SK-N-SH (cell line): ENCODE measurements at regions not wholly inside any gene's neighbourhood (a gene's known extent, or its start where the extent isn't known, plus 50 kb on each side); places are given as distances from the start of the nearest gene placed in this dataset.

Source experiments
- CTCF ChIA-PET: fragments of 300-600, 350-600 bp; formaldehyde crosslinking; extraction: SDS; loops from one replicate; lab custom pipeline; 2021; lab: Yijun Ruan, JAX
- POLR2A ChIA-PET: fragments of 350-600 bp; sonication (Branson Sonifier 250); formaldehyde crosslinking; extraction: SDS; loops from one replicate; lab custom pipeline; 2020; ENCODE audit warnings: antibody characterized with exemption, inconsistent platforms; lab: Yijun Ruan, JAX
- DNase-seq: peaks from one replicate; pipeline ENCODE4 v3.0.0; 2012
- H2AFZ ChIP-seq: fragments of 200-600 bp; sonication (generic); 2 replicates; pipeline ENCODE4 v1.8.1; 2016; ENCODE audit warnings: antibody characterized with exemption, mild to moderate bottlenecking, low read depth
- H3F3A ChIP-seq: fragments of 200-600 bp; sonication (generic); replicated peaks from 2 replicates; pipeline ENCODE3; 2016; ENCODE audit warnings: antibody characterized with exemption, mild to moderate bottlenecking; ENCODE audit not compliant: insufficient read depth
- H3K27ac ChIP-seq, 2 experiments: fragments of 200-500 bp in 1 of 2; fragments of 200-600 bp in 1 of 2; sonication (Bioruptor generic) in 1 of 2; sonication (generic), shearing (Covaris generic) in 1 of 2; 2 replicates each; pipeline versions ENCODE4 v1.5.1 to v1.6.1; 2014 to 2016; ENCODE audit warnings: low read depth in 2 of 2, inconsistent platforms in 1 of 2, low read length in 1 of 2, mild to moderate bottlenecking in 1 of 2, mixed read lengths in 1 of 2
- H3K27me3 ChIP-seq: fragments of 200-600 bp; sonication (generic), shearing (Covaris generic); 2 replicates; pipeline ENCODE4 v1.6.1; 2016; ENCODE audit warnings: mixed run types; ENCODE audit not compliant: insufficient read depth
- H3K36me3 ChIP-seq, 2 experiments: fragments of 200-500 bp in 1 of 2; fragments of 200-600 bp in 1 of 2; sonication (Bioruptor generic) in 1 of 2; sonication (generic) in 1 of 2; replicated peaks in 1 of 2; 2 replicates each; pipeline versions ENCODE3 to v1.5.1; 2014 to 2016; ENCODE audit warnings: low read length in 1 of 2, mild to moderate bottlenecking in 1 of 2; ENCODE audit not compliant: insufficient read depth in 2 of 2, control insufficient read depth in 1 of 2
- H3K4me1 ChIP-seq, 2 experiments: fragments of 200-500 bp in 1 of 2; fragments of 200-600 bp in 1 of 2; sonication (Bioruptor generic) in 1 of 2; sonication (generic), shearing (Covaris generic) in 1 of 2; 2 replicates each; pipeline versions ENCODE4 v1.5.1 to v1.6.1; 2014 to 2016; ENCODE audit warnings: low read depth in 1 of 2, low read length in 1 of 2, mixed run types in 1 of 2; ENCODE audit not compliant: insufficient read depth in 2 of 2, control insufficient read depth in 1 of 2
- H3K4me2 ChIP-seq: fragments of 200-600 bp; sonication (generic), shearing (Covaris generic); 2 replicates; pipeline ENCODE4 v1.6.1; 2017; ENCODE audit warnings: mixed run types
- H3K4me3 ChIP-seq, 2 experiments: fragments of 200-500 bp in 1 of 2; fragments of 200-600 bp in 1 of 2; sonication (Bioruptor generic) in 1 of 2; sonication (generic), shearing (Covaris generic) in 1 of 2; 2 replicates each; pipeline versions ENCODE4 v1.5.1 to v1.8.1; 2014 to 2016; ENCODE audit warnings: low read depth in 2 of 2, inconsistent platforms in 1 of 2, low read length in 1 of 2, mild to moderate bottlenecking in 1 of 2, mixed read lengths in 1 of 2, moderate library complexity in 1 of 2
- H3K79me2 ChIP-seq: fragments of 200-600 bp; sonication (generic); 2 replicates; pipeline ENCODE4 v1.8.1; 2017; ENCODE audit warnings: mild to moderate bottlenecking; ENCODE audit not compliant: insufficient read depth
- H3K9ac ChIP-seq: fragments of 200-600 bp; sonication (generic); 2 replicates; pipeline ENCODE4 v1.6.1; 2017; ENCODE audit warnings: mixed run types
- H3K9me2 ChIP-seq: fragments of 200-600 bp; sonication (generic); 2 replicates; pipeline ENCODE4 v1.6.1; 2017; ENCODE audit warnings: mixed run types
- H3K9me3 ChIP-seq: fragments of 200-600 bp; sonication (generic); 2 replicates; pipeline ENCODE4 v1.6.1; 2017; ENCODE audit warnings: mixed run types, mild to moderate bottlenecking, moderate library complexity
- H4K20me1 ChIP-seq: fragments of 200-600 bp; sonication (generic); 2 replicates; pipeline ENCODE4 v1.6.1; 2017; ENCODE audit warnings: mild to moderate bottlenecking, mixed run types; ENCODE audit not compliant: insufficient read depth
- CHD2 ChIP-seq: fragments of 150-350 bp; IDR thresholded peaks from 2 replicates; pipeline ENCODE4 v1.6.1; 2018; ENCODE audit warnings: low read length; ENCODE audit not compliant: partially characterized antibody
- ELF1 ChIP-seq: IDR thresholded peaks from 2 replicates; pipeline ENCODE4 v1.4.0; 2012
- EP300 ChIP-seq, 2 experiments: IDR thresholded peaks; 2 replicates each; pipeline versions ENCODE4 v1.4.0 to v1.6.1; 2012; ENCODE audit warnings: borderline replicate concordance in 1 of 2, low read depth in 1 of 2, low read length in 1 of 2
- FOXJ3 ChIP-seq: sonication (generic); formaldehyde crosslinking; IDR thresholded peaks from 2 replicates; pipeline ENCODE4 v1.5.1; 2020; ENCODE audit warnings: mild to moderate bottlenecking, missing genetic modification reagents
- GABPA ChIP-seq: IDR thresholded peaks from 2 replicates; pipeline ENCODE4 v1.4.0; 2012; ENCODE audit warnings: low read depth, mild to moderate bottlenecking
- IRF3 ChIP-seq: fragments of 150-350 bp; IDR thresholded peaks from 2 replicates; pipeline ENCODE4 v1.6.1; 2016; ENCODE audit warnings: mild to moderate bottlenecking, low read depth, low read length
- MAX ChIP-seq: IDR thresholded peaks from 2 replicates; pipeline ENCODE4 v1.4.0; 2012; ENCODE audit warnings: low read depth
- MEF2A ChIP-seq: IDR thresholded peaks from 2 replicates; pipeline ENCODE4 v1.4.0; 2012; ENCODE audit warnings: low read depth, borderline replicate concordance
- NRF1 ChIP-seq: IDR thresholded peaks from 2 replicates; pipeline ENCODE4 v1.6.1; 2012; ENCODE audit warnings: low read depth, mild to moderate bottlenecking, low read length
- POLR2AphosphoS5 ChIP-seq: IDR thresholded peaks from 2 replicates; pipeline ENCODE4 v1.6.1; 2012; ENCODE audit warnings: low read depth, low read length
- RCOR1 ChIP-seq: fragments of 150-350 bp; IDR thresholded peaks from 2 replicates; pipeline ENCODE4 v1.6.1; 2017; ENCODE audit warnings: antibody characterized with exemption, low read length
- REST ChIP-seq: IDR thresholded peaks from 2 replicates; pipeline ENCODE4 v1.6.1; 2012; ENCODE audit warnings: mild to moderate bottlenecking, low read depth, low read length, moderate library complexity
- RXRA ChIP-seq: IDR thresholded peaks from 2 replicates; pipeline ENCODE4 v1.4.0; 2012; ENCODE audit warnings: low read depth, mild to moderate bottlenecking, borderline replicate concordance
- TAF1 ChIP-seq: IDR thresholded peaks from 2 replicates; pipeline ENCODE4 v1.6.1; 2012; ENCODE audit warnings: low read depth, mild to moderate bottlenecking, low read length, moderate library complexity, borderline replicate concordance
- TCF12 ChIP-seq: IDR thresholded peaks from 2 replicates; pipeline ENCODE4 v1.4.0; 2012
- TEAD4 ChIP-seq: IDR thresholded peaks from 2 replicates; pipeline ENCODE4 v1.4.0; 2012; ENCODE audit warnings: mild to moderate bottlenecking, borderline replicate concordance; ENCODE audit not compliant: insufficient read depth
- USF2 ChIP-seq: fragments of 150-350 bp; IDR thresholded peaks from 2 replicates; pipeline ENCODE4 v1.6.1; 2017; ENCODE audit warnings: antibody characterized with exemption, low read length, low read depth, borderline replicate concordance
- YY1 ChIP-seq: IDR thresholded peaks from 2 replicates; pipeline ENCODE4 v1.4.0; 2012; ENCODE audit warnings: low read depth, mild to moderate bottlenecking

DNA sequence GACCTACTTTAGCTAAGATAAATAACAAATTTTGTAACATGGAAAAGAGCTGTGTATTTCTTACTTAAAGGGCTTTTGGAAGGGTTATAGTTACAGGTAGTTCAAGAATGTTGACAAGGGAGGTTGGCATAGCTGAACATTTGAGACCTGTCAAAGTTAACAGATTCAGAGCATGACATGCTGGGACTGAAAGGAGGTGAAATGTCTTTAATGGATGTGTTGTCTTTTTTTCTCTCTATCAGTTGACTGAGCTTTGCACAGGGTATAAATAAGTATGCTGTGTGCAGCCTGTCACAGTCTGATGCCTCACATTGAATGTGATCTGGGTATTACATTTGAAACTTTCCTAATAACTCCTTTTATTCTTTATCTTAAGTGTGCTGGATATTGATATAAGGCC is 411.9 kb upstream of the ZP4 start:
- Histone ChIP-seq H4K20me1 (no peaks in the 10 kb centered on the region), H3K4me2 (no peak overlapping the region), H3K27ac (no peak overlapping the region), H3F3A (no peaks in the 10 kb centered on the region), H3K36me3 (no peaks in the 10 kb centered on the region), H3K4me3 (no peak overlapping the region), H3K9me3 (no peaks in the 10 kb centered on the region), H3K27me3 (no peaks in the 10 kb centered on the region), H3K9me2 (no peaks in the 10 kb centered on the region), H3K4me1 (no peaks in the 10 kb centered on the region; a peak in 1 of 4 replicates), H3K79me2 (no peaks in the 10 kb centered on the region), H3K9ac (no peak overlapping the region), H2AFZ (no peak overlapping the region)
- no peak for DNase-seq
- ChIA-PET CTCF (interaction anchor here (0.6 to 1.2 kb wide), 2 partner anchors 20 to 47 kb away, joined by 3 read pairs; no protein-coding TSS in a partner anchor), POLR2A (no interaction called here)
- TF ChIP-seq TAF1 (no peak), EP300 (IDR thresholded peaks at IDR 0.05; ENCODE audit: borderline replicate concordance in 1 of 2, low read depth in 1 of 2, low read length in 1 of 2) (no peak), IRF3 (no peak), USF2 (no peak), POLR2AphosphoS5 (no peak), MAX (no peak), GABPA (no peak), RCOR1 (no peak), TCF12 (no peak), NRF1 (no peak), FOXJ3 (CRISPR knock-in tag) (no peak), CHD2 (no peak), ELF1 (no peak), MEF2A (no peak), TEAD4 (no peak), YY1 (no peak), REST (no peak), RXRA (no peak)
